Left ventricle myocardium inferior (tissue), 1 donor: ENCODE measurements at regions not wholly inside any gene's neighbourhood (a gene's known extent, or its start where the extent isn't known, plus 50 kb on each side); places are given as distances from the start of the nearest gene placed in this dataset.

Source experiments
- DNase-seq: peaks from one replicate; pipeline ENCODE4 v3.0.0-alpha.2; 2020
- H3K27ac ChIP-seq: fragments of 200-600 bp; replicated peaks from 2 replicates; pipeline ENCODE4 v1.8.0; 2021
- H3K27me3 ChIP-seq: fragments of 200-600 bp; 2 replicates; pipeline ENCODE4 v1.8.0; 2021; ENCODE audit warnings: low read depth
- H3K36me3 ChIP-seq: fragments of 200-600 bp; 2 replicates; pipeline ENCODE4 v1.8.0; 2021
- H3K4me1 ChIP-seq: fragments of 200-600 bp; 2 replicates; pipeline ENCODE4 v1.8.0; 2021
- H3K4me3 ChIP-seq: fragments of 200-600 bp; 2 replicates; pipeline ENCODE4 v1.8.0; 2021; ENCODE audit warnings: mild to moderate bottlenecking, moderate library complexity
- H3K9me3 ChIP-seq: fragments of 200-600 bp; replicated peaks from 2 replicates; pipeline ENCODE4 v1.8.0; 2021
- CTCF ChIP-seq: fragments of 200-600 bp; IDR thresholded peaks from 2 replicates; pipeline ENCODE4 v1.8.0; 2021; ENCODE audit warnings: antibody characterized with exemption, mild to moderate bottlenecking, borderline replicate concordance
- intact Hi-C: fragments of 100-400 bp; cut with micrococcal nuclease; formaldehyde crosslinking; loops from one replicate; pipeline ENCODE4 v1.11.0; 2022
- donor health status: DM: no; HTN: yes; CAD: no; lungs with severe emphysema.

- Histone ChIP-seq H3K4me3 (no peak overlapping the region), H3K9me3 (no peaks in the 10 kb centered on the region), H3K27me3 (no peaks in the 10 kb centered on the region), H3K36me3 (no peaks in the 10 kb centered on the region), H3K27ac (no peak overlapping the region), H3K4me1 (no peaks in the 10 kb centered on the region)
- no peak for DNase-seq
- no peak for TF ChIP-seq CTCF
- intact Hi-C loops, result no loop called here
Observed at GRCh38 chr4:12050357-12050756, 621.7 kb upstream of the HS3ST1 start.

GRCh38 chr4:12042818-12043217 is 614.1 kb upstream of the HS3ST1 start:
- intact Hi-C loops, result no loop called here
- no peaks in the 10 kb centered on the region for H3K36me3 ChIP-seq
- no peaks in the 10 kb centered on the region for H3K4me1 ChIP-seq
- no peak for DNase-seq
- no peaks in the 10 kb centered on the region for H3K27me3 ChIP-seq
- peaks cover 15% of the 10 kb centered on the region for H3K9me3 ChIP-seq
- no peak overlapping the region for H3K27ac ChIP-seq
- H3K4me3 ChIP-seq, result no peak overlapping the region
- TF ChIP-seq CTCF, result no peak

GRCh38 chr4:12041828-12042227 is 613.1 kb upstream of the HS3ST1 start:
- intact Hi-C loops, result no loop called here

GRCh38 chr4:12036450-12036849 is 607.8 kb upstream of the HS3ST1 start:
- peaks cover 15% of the 10 kb centered on the region for H3K9me3 ChIP-seq
- no peak overlapping the region for H3K27ac ChIP-seq
- no peak for TF ChIP-seq CTCF
- H3K36me3 ChIP-seq, result no peaks in the 10 kb centered on the region
- no peak overlapping the region for H3K4me3 ChIP-seq
- no peaks in the 10 kb centered on the region for H3K27me3 ChIP-seq
- intact Hi-C loops, result no loop called here
- DNase-seq, result no peak
- H3K4me1 ChIP-seq, result no peaks in the 10 kb centered on the region

More at GRCh38 chr4:12041828-12042227, 613.1 kb upstream of the HS3ST1 start:
- no peaks in the 10 kb centered on the region for H3K36me3 ChIP-seq
- H3K9me3 ChIP-seq, result peaks cover 15% of the 10 kb centered on the region
- H3K27ac ChIP-seq, result no peak overlapping the region
- no peak for DNase-seq
- H3K27me3 ChIP-seq, result no peaks in the 10 kb centered on the region
- peak; percentile 53 for TF ChIP-seq CTCF
- no peaks in the 10 kb centered on the region for H3K4me1 ChIP-seq
- H3K4me3 ChIP-seq, result no peak overlapping the region

GRCh38 chr4:12028258-12028657 is 599.6 kb upstream of the HS3ST1 start:
- H3K4me3 ChIP-seq, result no peak overlapping the region
- no peaks in the 10 kb centered on the region for H3K27me3 ChIP-seq
- intact Hi-C loops, result no loop called here
- no peak overlapping the region for H3K27ac ChIP-seq
- TF ChIP-seq CTCF, result no peak
- H3K36me3 ChIP-seq, result no peaks in the 10 kb centered on the region
- H3K4me1 ChIP-seq, result no peaks in the 10 kb centered on the region
- no peak for DNase-seq
- no peaks in the 10 kb centered on the region for H3K9me3 ChIP-seq

- TF ChIP-seq CTCF, result no peak
- Histone ChIP-seq H3K4me3 (no peak overlapping the region), H3K27me3 (no peaks in the 10 kb centered on the region), H3K4me1 (no peaks in the 10 kb centered on the region), H3K27ac (no peak overlapping the region), H3K36me3 (no peaks in the 10 kb centered on the region), H3K9me3 (peaks cover 26% of the 10 kb centered on the region)
- intact Hi-C loops, result no loop called here
- no peak for DNase-seq
Observed at GRCh38 chr4:12022409-12022808, 593.7 kb upstream of the HS3ST1 start.
